ENCODE measurements at regions not wholly inside any gene's neighbourhood (a gene's known extent, or its start where the extent isn't known, plus 50 kb on each side); places are given as distances from the start of the nearest gene placed in this dataset.
"Not testable (repeated sequence)": the region's sequence is repeated elsewhere in the genome, so short reads cannot be mapped to it uniquely, and the experiment has no call there.

- ATAC-seq; DNase-seq (ENCODE audit: low spot score): not testable (repeated sequence)
Observed at GRCh38 chr6:156421301-156421700, 355.9 kb upstream of the ARID1B start.

GRCh38 chr6:156420172-156420993 is 356.8 kb upstream of the ARID1B start:
- DNase-seq (ENCODE audit: low spot score): no peak
- ATAC-seq: no peak

- DNase-seq (ENCODE audit: low spot score) (no peak), ATAC-seq (no peak)
Observed at GRCh38 chr6:156419594-156419993, 357.6 kb upstream of the ARID1B start.

GRCh38 chr6:156418253-156418652 is 358.9 kb upstream of the ARID1B start:
- ATAC-seq: no peak
- no peak for DNase-seq (ENCODE audit: low spot score)

GRCh38 chr6:156416391-156416790 is 360.8 kb upstream of the ARID1B start:
- DNase-seq (ENCODE audit: low spot score) (no peak), ATAC-seq (no peak)

- no peak for DNase-seq (ENCODE audit: low spot score)
Observed at GRCh38 chr6:156413154-156413553, 364.0 kb upstream of the ARID1B start.

GRCh38 chr6:156410649-156411048 is 366.5 kb upstream of the ARID1B start:
- ATAC-seq (no peak), DNase-seq (ENCODE audit: low spot score) (no peak)

More at GRCh38 chr6:156413154-156413553, 364.0 kb upstream of the ARID1B start:
- ATAC-seq: no peak

- ATAC-seq: no peak
Observed at GRCh38 chr6:156408655-156409054, 368.5 kb upstream of the ARID1B start.

GRCh38 chr6:156407334-156407733 is 369.8 kb upstream of the ARID1B start:
- ATAC-seq (no peak), DNase-seq (ENCODE audit: low spot score) (no peak)

More at GRCh38 chr6:156408655-156409054, 368.5 kb upstream of the ARID1B start:
- no peak for DNase-seq (ENCODE audit: low spot score)

- ATAC-seq: no peak
Observed at GRCh38 chr6:156406688-156407087, 370.5 kb upstream of the ARID1B start.

GRCh38 chr6:156406099-156406498 is 371.1 kb upstream of the ARID1B start:
- DNase-seq (ENCODE audit: low spot score): no peak
- ATAC-seq: no peak

More at GRCh38 chr6:156406688-156407087, 370.5 kb upstream of the ARID1B start:
- DNase-seq (ENCODE audit: low spot score): no peak

GRCh38 chr6:156402628-156403027 is 374.6 kb upstream of the ARID1B start:
- ATAC-seq (no peak), DNase-seq (ENCODE audit: low spot score) (no peak)

GRCh38 chr6:156402227-156402626 is 375.0 kb upstream of the ARID1B start:
- DNase-seq (ENCODE audit: low spot score): no peak
- no peak for ATAC-seq

- ATAC-seq (no peak), DNase-seq (ENCODE audit: low spot score) (no peak)
Observed at GRCh38 chr6:156400487-156400886, 376.7 kb upstream of the ARID1B start.

- no peak for ATAC-seq
- DNase-seq (ENCODE audit: low spot score): no peak
Observed at GRCh38 chr6:156398966-156399365, 378.2 kb upstream of the ARID1B start.

- DNase-seq (ENCODE audit: low spot score) (no peak), ATAC-seq (no peak)
Observed at GRCh38 chr6:156398371-156398770, 378.8 kb upstream of the ARID1B start.

- ATAC-seq (no peak), DNase-seq (ENCODE audit: low spot score) (no peak)
Observed at GRCh38 chr6:156396791-156397418, 380.3 kb upstream of the ARID1B start.

- no peak for ATAC-seq
- no peak for DNase-seq (ENCODE audit: low spot score)
Observed at GRCh38 chr6:156396068-156396771, 381.0 kb upstream of the ARID1B start.

GRCh38 chr6:156395276-156395675 is 381.9 kb upstream of the ARID1B start:
- DNase-seq (ENCODE audit: low spot score) (no peak), ATAC-seq (no peak)

GRCh38 chr6:156392648-156393047 is 384.5 kb upstream of the ARID1B start:
- DNase-seq (ENCODE audit: low spot score): no peak
- no peak for ATAC-seq

GRCh38 chr6:156391977-156392376 is 385.2 kb upstream of the ARID1B start:
- ATAC-seq: no peak
- no peak for DNase-seq (ENCODE audit: low spot score)
